HCT116 (cell line): ENCODE measurements at regions not wholly inside any gene's neighbourhood (a gene's known extent, or its start where the extent isn't known, plus 50 kb on each side); places are given as distances from the start of the nearest gene placed in this dataset.

ENCODE experiments used
- ATAC-seq: fragments of 200-7000 bp; cut with Tn5 transposase; 2 replicates; pipeline ENCODE4 v1.9.1; 2020; ENCODE audit warnings: mild to moderate bottlenecking, moderate library complexity
- BruUV-seq: library from RNA; stranded (reverse); fragments of 400-500 nt; replicated peaks from 2 replicates; lab custom pipeline; 2021; lab: Mats Ljungman, UMichigan
- CTCF ChIA-PET: fragments of 300-600 bp; sonication (Branson Sonifier 250); formaldehyde crosslinking; loops from one replicate; lab custom pipeline; 2021; ENCODE audit warnings: antibody characterized with exemption; lab: Charles Lee
- POLR2A ChIA-PET: fragments of 300-600, 350-600 bp; sonication (Branson Sonifier 250); formaldehyde crosslinking; loops from one replicate; lab custom pipeline; 2021; ENCODE audit warnings: antibody characterized with exemption; lab: Charles Lee
- RAD21 ChIA-PET, 2 experiments: fragments of 300-600 bp; sonication (Branson Sonifier 250); formaldehyde crosslinking; loops; one replicate each; lab custom pipeline; 2023; ENCODE audit warnings: low total read pairs in 2 of 2; ENCODE audit not compliant: uncharacterized antibody in 2 of 2, unreplicated experiment in 2 of 2, low non-redundant PET in 1 of 2; lab: Charles Lee
- DNase-seq: peaks from one replicate; pipeline ENCODE4 v3.0.0-alpha.2; 2010; ENCODE audit warnings: low read depth, low spot score
- H2AFZ ChIP-seq: fragments of 200-600 bp; shearing (Covaris generic), sonication (generic); 2 replicates; pipeline ENCODE4 v1.6.1; 2017; ENCODE audit warnings: low read depth, mixed run types, mixed read lengths, antibody characterized with exemption, low read length; ENCODE audit not compliant: poor library complexity, severe bottlenecking
- H3K27ac ChIP-seq: 2 replicates; pipeline ENCODE4 v1.5.1; 2012; ENCODE audit warnings: low read depth, low read length
- H3K27me3 ChIP-seq: fragments of 200-600 bp; sonication (generic); 2 replicates; pipeline ENCODE4 v1.6.1; 2016; ENCODE audit warnings: mixed run types, low read length, mixed read lengths; ENCODE audit not compliant: insufficient read depth
- H3K36me3 ChIP-seq, 2 experiments: fragments of 200-500 bp in 1 of 2; fragments of 200-600 bp in 1 of 2; sonication (Bioruptor generic) in 1 of 2; sonication (generic) in 1 of 2; 2 replicates each; pipeline versions ENCODE4 v1.5.1 to v1.6.1; 2014 to 2016; ENCODE audit warnings: low read length in 2 of 2, inconsistent platforms in 1 of 2, mixed read lengths in 1 of 2, mixed run types in 1 of 2; ENCODE audit not compliant: insufficient read depth in 2 of 2, control insufficient read depth in 1 of 2
- H3K4me1 ChIP-seq, 2 experiments: fragments of 200-600 bp in 1 of 2; sonication (generic) in 1 of 2; 2 replicates each; pipeline versions ENCODE4 v1.5.1 to v1.6.1; 2012 to 2017; ENCODE audit warnings: low read length in 2 of 2, inconsistent platforms in 1 of 2, mild to moderate bottlenecking in 1 of 2, mixed read lengths in 1 of 2, mixed run types in 1 of 2, moderate library complexity in 1 of 2; ENCODE audit not compliant: insufficient read depth in 2 of 2, control insufficient read depth in 1 of 2
- H3K4me2 ChIP-seq: fragments of 200-600 bp; sonication (generic); 2 replicates; pipeline ENCODE4 v1.6.1; 2017; ENCODE audit warnings: mixed run types, low read length, mixed read lengths
- H3K4me3 ChIP-seq, 2 experiments: fragments of 200-600 bp in 1 of 2; sonication (generic) in 1 of 2; replicated peaks in 1 of 2; 2 replicates each; pipeline ENCODE4 v1.5.1; 2011 to 2016; ENCODE audit warnings: low read length in 2 of 2, control low read depth in 1 of 2, low read depth in 1 of 2, mild to moderate bottlenecking in 1 of 2, mixed read lengths in 1 of 2, mixed run types in 1 of 2
- H3K79me2 ChIP-seq: fragments of 200-600 bp; sonication (generic); 2 replicates; pipeline ENCODE4 v1.6.1; 2017; ENCODE audit warnings: mild to moderate bottlenecking, mixed run types, low read length, moderate library complexity, mixed read lengths; ENCODE audit not compliant: insufficient read depth
- H3K9ac ChIP-seq: fragments of 200-600 bp; sonication (generic); 2 replicates; pipeline ENCODE4 v1.6.1; 2016; ENCODE audit warnings: low read length, mixed read lengths
- H3K9me2 ChIP-seq: fragments of 200-600 bp; sonication (generic), shearing (Covaris generic); 2 replicates; pipeline ENCODE4 v1.6.1; 2017; ENCODE audit warnings: mixed run types, mild to moderate bottlenecking, moderate library complexity; ENCODE audit not compliant: insufficient read depth
- H3K9me3 ChIP-seq, 2 experiments: fragments of 200-500 bp in 1 of 2; fragments of 200-600 bp in 1 of 2; sonication (Bioruptor generic) in 1 of 2; sonication (generic) in 1 of 2; 2 replicates each; pipeline ENCODE4 v1.6.1; 2014 to 2017; ENCODE audit warnings: low read length in 2 of 2, mixed read lengths in 2 of 2, inconsistent platforms in 1 of 2, low read depth in 1 of 2, mild to moderate bottlenecking in 1 of 2, mixed run types in 1 of 2, moderate library complexity in 1 of 2; ENCODE audit not compliant: control insufficient read depth in 1 of 2, insufficient read depth in 1 of 2
- H4K20me1 ChIP-seq: fragments of 200-600 bp; sonication (generic), shearing (Covaris generic); 2 replicates; pipeline ENCODE4 v1.6.1; 2017; ENCODE audit warnings: mixed run types, mild to moderate bottlenecking, moderate library complexity; ENCODE audit not compliant: insufficient read depth
- CEBPB ChIP-seq: IDR thresholded peaks from 2 replicates; pipeline ENCODE4 v1.6.1; 2012; ENCODE audit warnings: low read depth
- EGR1 ChIP-seq: IDR thresholded peaks from 2 replicates; pipeline ENCODE4 v1.6.1; 2012; ENCODE audit warnings: low read depth
- EZH2 ChIP-seq: fragments of 200-600 bp; sonication (generic); IDR thresholded peaks from 2 replicates; pipeline ENCODE4 v1.6.1; 2017; ENCODE audit warnings: antibody characterized with exemption, mixed run types
- EZH2phosphoT487 ChIP-seq: fragments of 200-600 bp; IDR thresholded peaks from 2 replicates; pipeline ENCODE4 v1.6.1; 2018; ENCODE audit warnings: antibody characterized with exemption, borderline replicate concordance
- JUND ChIP-seq: IDR thresholded peaks from 2 replicates; pipeline ENCODE4 v1.6.1; 2012
- POLR2A ChIP-seq: IDR thresholded peaks from 2 replicates; pipeline ENCODE4 v1.7.0; 2011; ENCODE audit warnings: borderline replicate concordance; ENCODE audit not compliant: insufficient read depth, insufficient read length; ENCODE audit errors: extremely low read depth
- POLR2AphosphoS5 ChIP-seq: IDR thresholded peaks from 2 replicates; pipeline ENCODE4 v1.6.1; 2011; ENCODE audit warnings: mild to moderate bottlenecking, low read depth, low read length, moderate library complexity
- REST ChIP-seq: IDR thresholded peaks from 2 replicates; pipeline ENCODE4 v1.6.1; 2012; ENCODE audit warnings: low read depth
- SIN3A ChIP-seq: IDR thresholded peaks from 2 replicates; pipeline ENCODE4 v1.6.1; 2012; ENCODE audit warnings: low read depth
- TCF7L2 ChIP-seq: IDR thresholded peaks from 2 replicates; pipeline ENCODE4 v1.7.0; 2011; ENCODE audit warnings: borderline replicate concordance, inconsistent platforms; ENCODE audit not compliant: insufficient read depth, insufficient read length; ENCODE audit errors: extremely low read depth
- ZFX ChIP-seq: fragments of 450-650 bp; IDR thresholded peaks from 2 replicates; pipeline ENCODE4 v1.6.1; 2017
- ZNF274 ChIP-seq: fragments of 200-500 bp; sonication (Bioruptor generic); IDR thresholded peaks from 2 replicates; pipeline ENCODE4 v1.6.1; 2014; ENCODE audit warnings: mild to moderate bottlenecking, low read depth, low read length, inconsistent platforms
- intact Hi-C: fragments of 100-400 bp; cut with micrococcal nuclease; formaldehyde crosslinking; loops from 2 replicates; pipeline ENCODE4 v1.10.0; 2022
- TF ChIP-seq, protein P1 (sequence below), 3 experiments: fragments of 200-600 bp in 1 of 3; sonication (generic) in 1 of 3; IDR thresholded peaks in 2 of 3; conservative IDR thresholded peaks in 1 of 3; 2 replicates each; pipeline ENCODE4 v1.5.1; 2012 to 2017; ENCODE audit warnings: low read depth in 2 of 3, low read length in 2 of 3, antibody characterized with exemption in 1 of 3, borderline replicate concordance in 1 of 3, control low read depth in 1 of 3, mild to moderate bottlenecking in 1 of 3, mixed read lengths in 1 of 3, mixed run types in 1 of 3, moderate library complexity in 1 of 3; ENCODE audit not compliant: insufficient read depth in 1 of 3
- TF ChIP-seq, protein P2 (sequence below): IDR thresholded peaks from 2 replicates; pipeline ENCODE4 v1.6.1; 2012

DNA sequence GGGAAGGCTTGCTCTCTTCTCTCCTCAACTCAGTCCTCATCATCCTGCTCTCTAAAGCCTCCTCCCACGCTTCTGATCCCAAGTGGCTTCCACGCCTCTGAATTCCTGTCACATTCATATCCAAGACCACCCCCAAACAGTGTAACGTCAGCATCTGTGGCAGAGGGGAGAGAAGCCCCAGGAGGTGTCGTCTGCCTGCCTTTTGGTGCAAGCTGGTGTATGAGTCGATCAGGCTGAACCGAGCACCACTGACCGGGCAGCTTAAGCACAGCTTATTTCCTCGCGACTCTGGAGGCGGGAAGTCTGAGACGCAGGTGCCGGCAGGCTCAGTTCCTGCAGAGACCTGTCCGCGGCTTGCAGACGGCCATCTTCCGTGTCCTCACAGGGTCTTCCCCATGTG lies 123.8 kb upstream of the RAB4A start:
- no TSS peak for BruUV-seq
- Histone ChIP-seq H2AFZ (no peak overlapping the region), H3K9ac (no peak overlapping the region), H4K20me1 (no peaks in the 10 kb centered on the region), H3K27me3 (peaks cover 26% of the 10 kb centered on the region; the same call in 1 of the 2 replicates), H3K4me3 (no peak overlapping the region), H3K9me2 (no peaks in the 10 kb centered on the region), H3K4me2 (no peak overlapping the region), H3K36me3 (no peaks in the 10 kb centered on the region), H3K27ac (no peak overlapping the region), H3K4me1 (no peaks in the 10 kb centered on the region), H3K79me2 (no peaks in the 10 kb centered on the region), H3K9me3 (no peaks in the 10 kb centered on the region)
- ATAC-seq = no peak
- ChIA-PET POLR2A (no interaction called here), RAD21 (no interaction called here), CTCF (no interaction called here)
- DNase-seq = no peak
- TF ChIP-seq EZH2phosphoT487 (no peak), POLR2A (no peak), ZFX (no peak), EGR1 (no peak), ZNF274 (no peak), JUND (no peak)
- TF ChIP-seq, protein P1, sequence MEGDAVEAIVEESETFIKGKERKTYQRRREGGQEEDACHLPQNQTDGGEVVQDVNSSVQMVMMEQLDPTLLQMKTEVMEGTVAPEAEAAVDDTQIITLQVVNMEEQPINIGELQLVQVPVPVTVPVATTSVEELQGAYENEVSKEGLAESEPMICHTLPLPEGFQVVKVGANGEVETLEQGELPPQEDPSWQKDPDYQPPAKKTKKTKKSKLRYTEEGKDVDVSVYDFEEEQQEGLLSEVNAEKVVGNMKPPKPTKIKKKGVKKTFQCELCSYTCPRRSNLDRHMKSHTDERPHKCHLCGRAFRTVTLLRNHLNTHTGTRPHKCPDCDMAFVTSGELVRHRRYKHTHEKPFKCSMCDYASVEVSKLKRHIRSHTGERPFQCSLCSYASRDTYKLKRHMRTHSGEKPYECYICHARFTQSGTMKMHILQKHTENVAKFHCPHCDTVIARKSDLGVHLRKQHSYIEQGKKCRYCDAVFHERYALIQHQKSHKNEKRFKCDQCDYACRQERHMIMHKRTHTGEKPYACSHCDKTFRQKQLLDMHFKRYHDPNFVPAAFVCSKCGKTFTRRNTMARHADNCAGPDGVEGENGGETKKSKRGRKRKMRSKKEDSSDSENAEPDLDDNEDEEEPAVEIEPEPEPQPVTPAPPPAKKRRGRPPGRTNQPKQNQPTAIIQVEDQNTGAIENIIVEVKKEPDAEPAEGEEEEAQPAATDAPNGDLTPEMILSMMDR (IDR thresholded peaks at IDR 0.05 in 2 of 3, conservative IDR thresholded peaks at IDR 0.05 in 1 of 3; ENCODE audit: borderline replicate concordance in 1 of 3, insufficient read depth in 1 of 3, low read depth in 2 of 3, low read length in 2 of 3) = no peak
- intact Hi-C loops = no loop called here

DNA sequence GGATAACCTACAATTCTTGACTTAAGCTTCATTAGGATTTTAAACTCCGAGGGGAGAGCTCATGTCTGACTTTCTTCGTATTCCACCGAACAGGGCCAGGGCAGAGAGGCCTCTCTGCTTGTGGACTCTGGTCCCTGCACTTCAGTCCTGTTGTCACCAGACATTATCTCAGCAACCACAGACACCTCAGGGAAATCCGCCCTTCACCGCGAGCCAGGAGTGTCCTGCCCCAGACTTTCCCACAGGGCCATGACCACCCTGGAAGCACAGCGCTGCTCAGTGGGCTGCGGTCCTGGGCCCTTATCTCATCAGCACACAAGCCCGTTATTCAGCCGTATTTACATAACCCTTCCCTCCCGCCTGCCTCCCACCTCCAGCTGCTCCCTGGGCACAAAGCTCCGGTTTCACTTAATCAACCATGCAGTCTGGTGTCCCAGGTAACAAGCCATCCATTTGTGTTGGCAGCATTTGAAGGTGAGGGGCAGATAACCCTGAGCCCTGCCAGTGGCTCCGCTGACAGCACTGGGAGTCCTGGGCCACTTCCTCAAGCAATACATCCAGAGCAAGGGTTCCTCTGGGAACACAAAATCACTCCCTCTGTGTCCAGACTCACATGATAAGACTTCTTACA lies 122.8 kb upstream of the RAB4A start:
- Histone ChIP-seq H3K4me3 (no peak overlapping the region), H2AFZ (no peak overlapping the region), H3K27ac (no peak overlapping the region), H3K9me2 (no peaks in the 10 kb centered on the region), H3K9ac (no peak overlapping the region), H3K36me3 (no peaks in the 10 kb centered on the region), H3K9me3 (no peaks in the 10 kb centered on the region), H3K4me1 (no peaks in the 10 kb centered on the region), H3K27me3 (peaks cover 26% of the 10 kb centered on the region; the same call in 1 of the 2 replicates), H3K4me2 (no peak overlapping the region), H4K20me1 (no peaks in the 10 kb centered on the region), H3K79me2 (no peaks in the 10 kb centered on the region)
- no TSS peak for BruUV-seq
- CTCF ChIA-PET = no interaction called here
- POLR2A ChIA-PET = no interaction called here
- no peak for DNase-seq
- intact Hi-C loops = no loop called here
- no peak for ATAC-seq
- RAD21 ChIA-PET = no interaction called here
- TF ChIP-seq CEBPB = no peak
- no peak for TF ChIP-seq POLR2AphosphoS5
- TF ChIP-seq REST = no peak
- TF ChIP-seq, protein P2, sequence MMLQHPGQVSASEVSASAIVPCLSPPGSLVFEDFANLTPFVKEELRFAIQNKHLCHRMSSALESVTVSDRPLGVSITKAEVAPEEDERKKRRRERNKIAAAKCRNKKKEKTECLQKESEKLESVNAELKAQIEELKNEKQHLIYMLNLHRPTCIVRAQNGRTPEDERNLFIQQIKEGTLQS = no peak
- no peak for TF ChIP-seq TCF7L2
- no peak for TF ChIP-seq SIN3A
- no peak for TF ChIP-seq EZH2
- no peak for TF ChIP-seq EGR1
